C4-2B (cell line): ENCODE measurements at regions not wholly inside any gene's neighbourhood (a gene's known extent, or its start where the extent isn't known, plus 50 kb on each side); places are given as distances from the start of the nearest gene placed in this dataset.

ENCODE experiments used
- ZFX ChIP-seq: fragments of 450-650 bp; IDR thresholded peaks from 2 replicates; pipeline ENCODE4 v1.6.1; 2017
- TF ChIP-seq, protein P1 (sequence below): fragments of 450-650 bp; conservative IDR thresholded peaks from 2 replicates; pipeline ENCODE4 v1.5.1; 2017; ENCODE audit warnings: mild to moderate bottlenecking

- TF ChIP-seq, protein P1, sequence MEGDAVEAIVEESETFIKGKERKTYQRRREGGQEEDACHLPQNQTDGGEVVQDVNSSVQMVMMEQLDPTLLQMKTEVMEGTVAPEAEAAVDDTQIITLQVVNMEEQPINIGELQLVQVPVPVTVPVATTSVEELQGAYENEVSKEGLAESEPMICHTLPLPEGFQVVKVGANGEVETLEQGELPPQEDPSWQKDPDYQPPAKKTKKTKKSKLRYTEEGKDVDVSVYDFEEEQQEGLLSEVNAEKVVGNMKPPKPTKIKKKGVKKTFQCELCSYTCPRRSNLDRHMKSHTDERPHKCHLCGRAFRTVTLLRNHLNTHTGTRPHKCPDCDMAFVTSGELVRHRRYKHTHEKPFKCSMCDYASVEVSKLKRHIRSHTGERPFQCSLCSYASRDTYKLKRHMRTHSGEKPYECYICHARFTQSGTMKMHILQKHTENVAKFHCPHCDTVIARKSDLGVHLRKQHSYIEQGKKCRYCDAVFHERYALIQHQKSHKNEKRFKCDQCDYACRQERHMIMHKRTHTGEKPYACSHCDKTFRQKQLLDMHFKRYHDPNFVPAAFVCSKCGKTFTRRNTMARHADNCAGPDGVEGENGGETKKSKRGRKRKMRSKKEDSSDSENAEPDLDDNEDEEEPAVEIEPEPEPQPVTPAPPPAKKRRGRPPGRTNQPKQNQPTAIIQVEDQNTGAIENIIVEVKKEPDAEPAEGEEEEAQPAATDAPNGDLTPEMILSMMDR: no peak
- no peak for TF ChIP-seq ZFX
Measured at GRCh38 chr17:72419866-72420774, 299.3 kb downstream of the SOX9 start.
